K562 (cell line): ENCODE measurements at regions not wholly inside any gene's neighbourhood (a gene's known extent, or its start where the extent isn't known, plus 50 kb on each side); places are given as distances from the start of the nearest gene placed in this dataset.

Source experiments
- CTCF ChIP-seq, 3 experiments: IDR thresholded peaks in 2 of 3; conservative IDR thresholded peaks in 1 of 3; 2 replicates each; pipeline ENCODE4 v1.5.1; 2011 to 2012; ENCODE audit warnings: low read length in 3 of 3, mild to moderate bottlenecking in 3 of 3, control low read depth in 2 of 3, improper control_type of control experiment in 1 of 3, inconsistent platforms in 1 of 3, low read depth in 1 of 3, mixed read lengths in 1 of 3, moderate library complexity in 1 of 3; ENCODE audit not compliant: insufficient read depth in 2 of 3
- GABPA ChIP-seq: fragments of 200-800 bp; sonication (Bioruptor generic); conservative IDR thresholded peaks from 2 replicates; pipeline ENCODE4 v1.6.1; 2016; ENCODE audit warnings: low read depth, missing genetic modification characterization, missing compliant biosample characterization
- JUN ChIP-seq, 2 experiments: sonication (generic) in 1 of 2; formaldehyde crosslinking in 1 of 2; IDR thresholded peaks; 2 replicates each; pipeline versions ENCODE4 v1.6.1 to v1.8.0; 2012 to 2022; ENCODE audit warnings: borderline replicate concordance in 2 of 2, mild to moderate bottlenecking in 2 of 2, improper control_type of control experiment in 1 of 2, low read depth in 1 of 2, low read length in 1 of 2, missing genetic modification reagents in 1 of 2
- KAT8 ChIP-seq: fragments of 450-650 bp; IDR thresholded peaks from 2 replicates; pipeline ENCODE4 v1.6.1; 2016; ENCODE audit warnings: low read depth, mild to moderate bottlenecking
- MAFG ChIP-seq: fragments of 450-650 bp; conservative IDR thresholded peaks from 2 replicates; pipeline ENCODE4 v1.6.1; 2016; ENCODE audit warnings: missing genetic modification characterization, missing compliant biosample characterization
- POLR2G ChIP-seq: fragments of 200-400 bp; formaldehyde crosslinking; IDR thresholded peaks from 2 replicates; pipeline ENCODE4 v1.6.1; 2017; ENCODE audit warnings: low read depth, mild to moderate bottlenecking, antibody characterized with exemption, low read length, moderate library complexity
- RAD51 ChIP-seq: fragments of 450-650 bp; IDR thresholded peaks from 2 replicates; pipeline ENCODE4 v1.7.1; 2016; ENCODE audit warnings: low read depth, mild to moderate bottlenecking, borderline replicate concordance
- SMARCB1 ChIP-seq: IDR thresholded peaks from 2 replicates; pipeline ENCODE4 v1.6.1; 2011; ENCODE audit warnings: improper control_type of control experiment, low read depth; ENCODE audit not compliant: insufficient read length
- SRSF1 ChIP-seq: fragments of 200-400 bp; formaldehyde crosslinking; IDR thresholded peaks from 2 replicates; pipeline ENCODE4 v1.6.1; 2017; ENCODE audit warnings: mild to moderate bottlenecking, low read depth, low read length, moderate library complexity
- TCF7L2 ChIP-seq: fragments of 150-350 bp; IDR thresholded peaks from 2 replicates; pipeline ENCODE4 v1.6.1; 2016; ENCODE audit warnings: low read depth, mild to moderate bottlenecking, low read length, moderate library complexity
- TRIM28 ChIP-seq: fragments of 450-650 bp; IDR thresholded peaks from 2 replicates; pipeline ENCODE4 v1.6.1; 2017
- TSC22D4 ChIP-seq: fragments of 450-650 bp; IDR thresholded peaks from 2 replicates; pipeline ENCODE4 v1.6.1; 2016; ENCODE audit warnings: missing genetic modification characterization, missing biosample characterization, control low read depth

- no peak for TF ChIP-seq CTCF (IDR thresholded peaks at IDR 0.05 in 2 of 3, conservative IDR thresholded peaks at IDR 0.05 in 1 of 3; ENCODE audit: insufficient read depth in 2 of 3, low read depth in 1 of 3, low read length in 3 of 3)
- TF ChIP-seq POLR2G = no peak
- no peak for TF ChIP-seq TRIM28
- no peak for TF ChIP-seq JUN (IDR thresholded peaks at IDR 0.05; ENCODE audit: borderline replicate concordance, low read depth, low read length)
- no peak for TF ChIP-seq JUN (CRISPR knock-in tag; IDR thresholded peaks at IDR 0.05; ENCODE audit: borderline replicate concordance)
- no peak for TF ChIP-seq MAFG (tag)
- TF ChIP-seq SRSF1 = no peak
- TF ChIP-seq GABPA (tag) = no peak
- TF ChIP-seq KAT8 = no peak
- TF ChIP-seq SMARCB1 = no peak
- no peak for TF ChIP-seq TCF7L2
- no peak for TF ChIP-seq TSC22D4 (tag)
- no peak for TF ChIP-seq RAD51
Observed at GRCh38 chr16:16850274-16850673, 471.3 kb downstream of the NPIPA7 start.
